ENCODE measurements at regions not wholly inside any gene's neighbourhood (a gene's known extent, or its start where the extent isn't known, plus 50 kb on each side); places are given as distances from the start of the nearest gene placed in this dataset.

GRCh38 chr14:97618401-97618800 is 821.2 kb downstream of the VRK1 start:
- no peak for DNase-seq

- no peak for DNase-seq
These were observed 821.9 kb downstream of the VRK1 start for GRCh38 chr14:97618917-97619690.

- DNase-seq = no peak
These were observed 822.9 kb downstream of the VRK1 start for GRCh38 chr14:97620066-97620465.

GRCh38 chr14:97624985-97625384 is 827.8 kb downstream of the VRK1 start:
- DNase-seq = no peak

GRCh38 chr14:97625477-97625876 is 828.3 kb downstream of the VRK1 start:
- no peak for DNase-seq

GRCh38 chr14:97626088-97626487 is 828.9 kb downstream of the VRK1 start:
- no peak for DNase-seq

GRCh38 chr14:97630249-97630648 is 833.1 kb downstream of the VRK1 start:
- no peak for DNase-seq

GRCh38 chr14:97633131-97633738 is 836.1 kb downstream of the VRK1 start:
- DNase-seq = no peak

- DNase-seq = no peak
These were observed 837.6 kb downstream of the VRK1 start for GRCh38 chr14:97634751-97635150.

GRCh38 chr14:97638864-97639263 is 841.7 kb downstream of the VRK1 start:
- no peak for DNase-seq

- DNase-seq = no peak
These were observed 842.8 kb downstream of the VRK1 start for GRCh38 chr14:97640031-97640430.

GRCh38 chr14:97641827-97642226 is 844.6 kb downstream of the VRK1 start:
- DNase-seq = no peak

GRCh38 chr14:97642631-97643030 is 845.4 kb downstream of the VRK1 start:
- DNase-seq = no peak

- no peak for DNase-seq
These were observed 847.2 kb downstream of the VRK1 start for GRCh38 chr14:97644365-97644764.

GRCh38 chr14:97649752-97650151 is 852.6 kb downstream of the VRK1 start:
- DNase-seq = no peak

GRCh38 chr14:97655169-97655948 is 858.2 kb downstream of the VRK1 start:
- no peak for DNase-seq

GRCh38 chr14:97657609-97658008 is 860.4 kb downstream of the VRK1 start:
- DNase-seq = no peak

GRCh38 chr14:97687944-97688630 is 890.9 kb downstream of the VRK1 start:
- DNase-seq = no peak

GRCh38 chr14:97688631-97689336 is 891.6 kb downstream of the VRK1 start:
- no peak for DNase-seq

GRCh38 chr14:97692084-97692483 is 894.9 kb downstream of the VRK1 start:
- no peak for DNase-seq

- no peak for DNase-seq
These were observed 898.3 kb downstream of the VRK1 start for GRCh38 chr14:97695456-97695981.

GRCh38 chr14:97697772-97698171 is 900.6 kb downstream of the VRK1 start:
- no peak for DNase-seq
